GM18519 (cell line): ENCODE measurements at regions not wholly inside any gene's neighbourhood (a gene's known extent, or its start where the extent isn't known, plus 50 kb on each side); places are given as distances from the start of the nearest gene placed in this dataset.

Source experiments
- ATAC-seq: cut with Tn5 transposase; IDR thresholded peaks from one replicate; pipeline ENCODE4 v1.9.1; 2021; ENCODE audit warnings: mild to moderate bottlenecking, moderate library complexity; ENCODE audit not compliant: unreplicated experiment, low FRiP score

DNA sequence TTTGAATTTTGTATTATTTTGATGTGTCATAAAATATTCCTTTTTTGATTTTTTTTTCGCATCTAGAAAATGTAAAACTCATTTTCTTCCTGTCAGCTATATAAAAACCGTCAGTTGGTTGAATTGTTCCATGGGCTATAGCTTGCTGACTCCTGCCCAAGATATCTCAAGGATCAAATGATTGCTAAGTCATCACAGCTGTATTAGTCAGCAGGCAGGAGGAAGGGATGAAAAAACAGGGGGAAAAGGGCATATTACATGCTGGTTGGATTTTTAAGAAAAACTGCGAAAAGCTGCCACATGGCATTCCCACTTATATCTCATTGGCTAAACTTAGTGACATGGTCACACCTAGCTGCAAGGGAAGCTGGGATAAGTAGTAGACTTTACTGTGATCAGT lies 569.9 kb downstream of the BCKDHB start:
- ATAC-seq = no peak

DNA sequence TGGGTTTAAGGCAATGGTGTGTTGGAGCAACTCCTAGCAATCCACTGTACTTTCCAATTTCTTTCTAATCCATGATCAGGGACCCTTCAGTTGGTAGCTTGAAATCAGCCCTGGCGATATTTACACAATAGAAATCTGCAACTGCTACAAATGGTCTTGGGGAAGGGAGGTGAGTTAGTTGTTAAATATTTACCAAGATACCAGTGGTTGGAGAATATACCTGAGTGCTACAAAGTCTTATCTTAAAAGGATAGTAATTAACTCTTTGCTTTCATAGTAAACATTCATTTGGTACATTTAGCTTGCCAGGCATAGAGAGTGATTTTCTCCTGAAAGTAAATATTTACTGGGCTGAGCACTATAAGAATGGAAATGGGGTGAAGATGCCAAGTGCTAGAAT lies 568.2 kb downstream of the BCKDHB start:
- no peak for ATAC-seq

DNA sequence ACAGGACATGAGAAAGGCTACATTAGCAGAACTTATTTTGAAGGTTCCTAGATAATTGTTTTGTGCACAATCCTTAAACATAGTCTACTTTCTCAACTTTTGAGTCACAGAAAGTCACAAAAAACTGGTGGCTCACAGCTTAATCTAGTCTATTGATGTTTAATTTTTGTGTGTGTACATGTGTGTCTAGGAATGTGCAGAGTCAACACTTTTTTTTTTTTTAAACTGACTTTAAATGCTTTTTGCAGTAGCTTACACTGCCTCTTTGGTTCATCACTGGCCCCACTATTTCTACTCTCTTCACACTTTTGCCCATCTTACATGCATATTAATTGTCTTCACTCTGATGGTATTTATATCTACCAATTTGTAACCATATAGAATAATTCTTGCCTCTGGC lies 566.9 kb downstream of the BCKDHB start:
- ATAC-seq = no peak

DNA sequence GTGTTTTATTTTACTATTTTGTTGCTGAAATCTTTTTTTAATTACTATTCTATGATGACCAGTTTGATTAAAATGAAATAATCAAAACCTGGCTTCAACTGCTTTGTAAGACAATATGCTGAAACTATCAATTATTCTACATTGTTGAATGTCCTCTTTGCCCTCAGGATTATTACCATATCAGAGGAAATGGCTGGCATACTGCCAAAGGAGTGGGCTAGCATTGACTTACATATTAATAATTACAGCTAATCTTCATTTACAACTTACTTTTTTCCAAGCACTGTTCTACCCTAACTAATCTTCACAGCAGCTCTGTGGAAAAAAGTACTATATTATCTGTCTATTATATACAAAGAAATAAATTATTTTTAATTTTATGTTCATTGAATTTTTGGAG lies 560.5 kb downstream of the BCKDHB start:
- no peak for ATAC-seq

DNA sequence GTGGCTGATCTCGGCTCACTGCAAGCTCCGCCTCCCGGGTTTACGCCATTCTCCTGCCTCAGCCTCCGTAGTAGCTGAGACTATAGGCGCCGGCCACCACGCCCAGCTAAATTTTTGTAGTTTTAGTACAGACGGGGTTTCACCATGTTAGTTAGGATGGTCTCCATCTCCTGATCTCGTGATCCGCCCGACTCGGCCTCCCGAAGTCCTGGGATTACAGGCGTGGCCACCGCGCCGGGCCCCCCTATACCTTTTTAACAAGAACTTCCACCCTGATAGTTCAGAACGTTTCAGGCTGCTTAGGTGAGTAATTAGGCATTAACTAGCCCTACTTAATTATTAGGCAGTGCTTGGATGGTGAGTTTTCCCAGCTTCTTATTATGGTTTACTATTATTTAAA lies 552.5 kb downstream of the BCKDHB start:
- no peak for ATAC-seq

DNA sequence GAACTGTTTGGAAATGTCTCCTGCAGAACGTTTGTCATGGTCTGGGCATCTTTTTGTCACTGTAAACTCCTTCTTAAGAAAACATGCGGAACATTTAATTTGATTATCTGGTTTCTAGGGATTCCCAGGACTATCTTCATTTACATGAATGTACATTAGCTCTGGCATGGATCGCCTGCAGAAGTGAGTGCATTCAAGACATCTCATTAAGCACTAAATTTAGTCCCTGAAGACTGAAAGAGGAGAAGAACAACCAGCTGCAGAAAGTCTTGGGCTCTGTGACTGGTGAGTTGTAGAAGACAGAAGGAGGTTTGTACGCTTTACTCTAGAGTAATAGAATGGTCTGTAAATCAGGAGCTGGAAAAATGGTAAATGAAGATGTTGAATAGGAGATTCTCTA lies 540.7 kb downstream of the BCKDHB start:
- ATAC-seq = no peak

DNA sequence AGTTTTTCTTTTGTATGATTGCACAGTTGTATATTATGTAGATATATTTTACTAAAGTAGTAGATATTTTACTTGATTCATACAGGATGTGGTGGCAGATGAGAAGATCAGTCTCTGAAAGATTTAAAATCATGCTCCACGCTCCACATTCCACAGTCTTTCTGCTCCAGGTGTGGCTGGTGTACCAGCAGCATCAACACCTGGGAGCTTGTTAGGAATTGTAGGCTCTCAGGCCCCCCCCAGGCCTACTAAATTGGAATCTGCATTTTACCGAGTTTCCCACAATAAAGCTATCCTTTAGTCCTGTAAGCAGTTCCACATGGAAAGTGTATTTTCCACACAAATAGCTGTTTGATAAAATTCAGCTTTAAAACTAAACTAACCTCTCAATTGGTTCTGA lies 537.4 kb downstream of the BCKDHB start:
- ATAC-seq = no peak

DNA sequence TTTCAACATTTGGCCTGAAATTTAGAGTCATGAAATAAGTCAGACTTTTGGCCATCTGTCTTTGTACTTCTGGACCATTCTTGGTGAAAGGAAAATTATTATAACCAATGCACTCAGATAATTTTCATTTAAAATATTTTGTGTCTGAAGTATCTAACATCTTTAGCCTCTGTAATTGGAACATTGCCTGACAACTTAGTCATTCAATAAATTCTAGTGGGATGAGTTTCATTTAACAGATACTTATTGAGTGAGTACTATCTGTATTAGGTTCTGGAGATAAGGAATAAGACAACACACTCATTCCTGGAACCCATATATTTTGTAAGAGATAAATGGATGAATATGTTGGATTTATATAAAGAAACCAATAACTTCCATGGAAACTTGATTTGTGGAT lies 536.0 kb downstream of the BCKDHB start:
- no peak for ATAC-seq

DNA sequence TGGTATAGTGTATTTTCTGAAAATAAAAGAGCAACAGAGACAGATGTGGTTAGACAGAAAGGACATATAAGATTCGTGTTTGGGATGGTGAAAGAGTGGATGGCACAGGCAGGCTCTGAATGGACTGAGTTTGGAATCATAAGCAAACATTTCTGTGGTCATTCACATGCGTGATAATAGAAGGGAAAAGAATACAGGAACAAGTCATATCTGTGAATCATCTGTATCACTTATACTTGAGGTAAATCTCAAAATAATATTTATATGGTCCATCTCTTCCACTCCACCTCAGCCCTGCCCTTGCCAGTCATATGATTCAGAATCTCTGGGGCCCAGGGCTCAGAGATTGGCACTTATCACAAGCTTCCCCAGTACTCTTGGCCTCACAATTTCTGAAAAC lies 535.1 kb downstream of the BCKDHB start:
- no peak for ATAC-seq

DNA sequence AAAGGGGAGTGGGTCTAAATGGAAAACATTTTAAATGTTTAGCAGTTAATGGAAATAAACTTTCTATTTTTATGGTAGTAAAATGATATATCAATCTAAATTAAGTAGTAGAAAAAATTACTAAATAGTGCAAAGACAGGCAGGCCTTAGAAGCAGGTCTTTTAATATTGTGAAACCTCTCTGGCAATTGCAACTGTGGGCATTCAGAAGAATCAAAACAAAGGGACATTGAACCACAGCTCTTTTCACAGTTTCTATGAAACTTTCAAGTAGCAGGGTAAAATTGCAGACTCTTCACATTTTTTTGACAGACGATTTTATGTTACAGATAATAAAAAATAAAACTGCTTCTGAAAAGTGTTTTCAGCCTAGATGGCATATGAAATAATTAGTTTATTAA lies 533.7 kb downstream of the BCKDHB start:
- ATAC-seq = no peak

DNA sequence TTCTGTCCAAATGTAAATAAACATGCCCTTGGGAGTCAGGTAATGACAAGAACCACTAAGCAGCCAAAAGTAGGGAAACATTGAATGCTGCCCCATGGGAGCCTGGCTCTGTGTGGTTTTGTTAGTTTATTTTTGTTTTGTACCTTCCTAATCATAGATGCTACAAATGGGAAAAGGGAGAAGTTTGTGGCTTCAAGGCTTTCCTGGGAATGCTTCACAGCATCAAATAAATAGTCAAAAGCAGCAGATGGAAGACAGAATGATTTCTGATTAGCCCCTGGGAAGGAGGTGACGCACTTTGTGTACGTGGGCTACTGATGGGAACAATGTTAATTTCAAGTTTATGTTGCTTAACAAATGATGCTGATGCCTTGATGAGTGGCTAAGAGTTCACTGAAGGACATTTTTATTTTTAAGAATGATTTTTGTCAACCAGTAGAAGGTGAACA lies 532.7 kb downstream of the BCKDHB start:
- no peak for ATAC-seq

DNA sequence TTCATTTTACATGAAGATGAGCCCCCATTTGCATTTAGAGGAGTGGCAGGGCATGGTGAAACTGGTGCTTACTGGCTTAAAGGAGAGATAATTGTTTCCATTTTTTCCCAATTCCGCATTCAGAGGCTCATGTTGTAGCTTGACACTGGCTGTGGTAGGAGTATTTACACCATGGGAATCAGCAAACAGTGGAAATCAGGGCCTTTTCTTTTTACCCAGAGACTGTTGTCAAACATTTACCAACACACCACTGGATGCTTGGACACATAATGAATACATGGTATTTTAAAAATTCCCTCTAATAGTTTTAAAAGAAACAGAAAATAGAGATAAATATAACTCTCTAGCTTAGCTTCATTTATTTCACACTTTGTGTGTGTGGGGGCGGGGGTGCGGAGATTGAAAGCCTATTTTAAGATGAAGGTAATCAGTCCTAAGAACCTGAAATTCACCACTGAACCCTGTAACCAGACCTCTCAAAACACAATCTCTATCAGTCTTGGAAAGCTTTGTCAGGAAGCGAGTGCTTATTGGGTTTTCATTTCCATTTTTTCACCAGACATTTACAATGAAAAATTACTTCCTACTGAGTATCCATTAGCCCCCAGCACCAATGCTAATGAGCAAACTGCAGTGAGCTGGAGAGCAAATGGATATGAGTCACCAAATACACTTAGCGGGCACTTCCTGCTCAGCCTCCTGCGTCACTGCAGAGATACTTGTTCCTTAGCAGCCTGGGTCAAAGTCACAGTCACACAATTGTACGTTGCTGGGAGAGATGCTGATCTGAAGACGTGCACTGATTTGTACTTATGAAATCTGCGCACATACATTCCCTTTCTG lies 532.0 kb downstream of the BCKDHB start:
- no peak for ATAC-seq

DNA sequence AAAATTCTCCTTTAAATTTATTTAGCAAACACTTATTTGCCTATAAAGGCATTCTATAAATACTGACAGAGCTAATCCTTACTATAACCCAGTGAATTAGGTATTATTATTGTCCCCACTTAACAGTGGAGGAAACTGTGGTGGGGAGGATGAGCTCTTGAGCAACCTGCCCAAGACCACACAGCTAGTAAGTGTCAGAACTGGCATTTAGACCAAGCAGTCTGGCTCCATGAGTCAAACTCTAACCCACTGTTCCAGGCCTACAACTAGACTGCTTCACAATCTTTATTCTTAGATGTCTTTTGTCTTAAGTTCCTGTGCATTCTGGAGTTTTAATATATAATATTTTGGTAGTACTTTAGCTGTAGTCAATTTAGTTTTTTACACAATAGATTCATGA lies 530.8 kb downstream of the BCKDHB start:
- ATAC-seq = no peak

DNA sequence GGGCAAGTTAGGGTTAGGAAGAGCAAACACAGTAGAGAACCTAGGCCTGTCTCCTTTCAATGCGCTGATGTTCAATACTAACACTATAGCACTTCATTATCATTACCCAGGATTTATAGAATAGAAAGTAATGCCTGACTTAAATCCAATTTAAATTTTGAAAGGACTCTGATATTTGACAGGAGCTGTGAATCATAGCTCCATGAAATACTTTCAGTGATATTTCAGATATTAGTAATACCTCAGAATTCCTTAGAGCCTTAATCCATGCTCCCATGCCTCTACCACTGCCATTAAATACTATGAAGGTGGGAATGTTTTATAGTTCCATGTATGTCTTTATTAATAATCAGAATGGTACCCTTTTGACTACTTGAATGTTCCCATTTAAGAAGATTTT lies 530.2 kb downstream of the BCKDHB start:
- ATAC-seq = no peak

DNA sequence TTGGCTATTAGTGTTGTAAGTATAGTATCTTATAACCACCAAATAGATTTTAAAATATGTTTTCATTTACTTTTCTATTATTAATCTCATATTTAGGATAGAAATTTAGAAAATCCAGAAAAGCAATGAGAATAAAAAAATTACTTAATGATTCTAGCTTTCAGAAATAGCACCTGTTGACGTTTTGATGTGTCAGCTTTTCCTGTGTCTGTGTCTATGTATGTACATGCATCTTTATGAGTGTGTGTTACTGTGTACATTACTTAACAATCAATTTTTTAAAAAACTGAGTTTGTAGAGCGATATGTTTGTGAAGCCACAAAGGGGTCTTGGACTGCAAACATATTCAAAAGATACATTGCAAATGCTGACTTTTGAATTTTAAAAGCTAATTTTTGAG lies 526.9 kb downstream of the BCKDHB start:
- ATAC-seq = no peak

DNA sequence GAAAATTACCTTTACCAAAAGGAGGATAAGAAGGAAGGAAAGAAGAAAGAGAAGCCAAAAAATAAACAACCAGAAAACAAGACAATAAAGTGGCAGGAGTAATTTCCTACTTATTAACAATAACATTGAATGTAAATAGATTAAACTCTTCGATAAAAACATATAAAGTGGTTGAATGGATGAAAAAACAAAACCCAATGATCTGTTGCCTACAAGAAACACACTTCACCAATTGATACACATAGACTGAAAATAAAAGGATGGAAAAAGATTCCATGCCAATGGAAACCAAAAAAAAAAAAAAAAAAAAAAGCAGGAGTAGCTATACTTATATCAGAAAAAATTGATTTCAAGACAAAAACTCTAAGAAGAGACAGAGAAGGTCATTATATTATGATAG lies 518.9 kb downstream of the BCKDHB start:
- no peak for ATAC-seq

DNA sequence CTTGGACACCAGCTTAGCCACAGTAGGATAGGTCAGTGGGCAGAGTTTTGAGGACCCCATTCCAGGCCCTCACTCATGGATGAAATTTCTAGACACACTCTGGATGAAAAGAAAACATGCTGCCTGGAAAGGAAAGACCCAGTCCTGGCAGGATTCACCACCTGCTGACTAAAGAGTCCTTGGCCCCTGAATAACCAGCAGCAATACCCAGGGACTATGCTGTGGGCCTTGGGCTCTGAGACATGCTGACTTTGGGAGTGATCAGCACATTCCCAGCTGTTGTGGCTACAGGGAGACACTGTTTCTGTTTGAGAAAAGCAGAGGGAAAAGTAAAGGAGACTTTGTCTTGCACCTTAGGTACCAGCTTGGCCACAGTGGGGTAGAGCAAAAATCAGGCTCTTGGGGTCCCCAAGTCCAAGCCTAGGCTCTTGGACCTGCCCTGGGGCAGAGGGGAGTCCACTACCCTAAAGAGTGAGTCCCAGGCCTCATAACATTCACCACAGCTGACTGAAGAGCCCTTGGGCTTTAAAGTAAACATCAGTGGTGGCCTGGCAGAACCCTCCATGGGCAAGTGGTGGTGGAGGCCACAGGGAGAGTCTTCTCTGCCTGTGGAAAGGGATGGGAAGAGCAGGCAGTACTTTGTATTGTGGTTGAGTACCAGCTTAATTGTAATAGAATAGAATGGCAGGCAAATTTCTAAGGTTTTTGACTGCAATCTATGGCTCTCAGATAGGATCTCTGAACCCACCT lies 516.8 kb downstream of the BCKDHB start:
- ATAC-seq = no peak

DNA sequence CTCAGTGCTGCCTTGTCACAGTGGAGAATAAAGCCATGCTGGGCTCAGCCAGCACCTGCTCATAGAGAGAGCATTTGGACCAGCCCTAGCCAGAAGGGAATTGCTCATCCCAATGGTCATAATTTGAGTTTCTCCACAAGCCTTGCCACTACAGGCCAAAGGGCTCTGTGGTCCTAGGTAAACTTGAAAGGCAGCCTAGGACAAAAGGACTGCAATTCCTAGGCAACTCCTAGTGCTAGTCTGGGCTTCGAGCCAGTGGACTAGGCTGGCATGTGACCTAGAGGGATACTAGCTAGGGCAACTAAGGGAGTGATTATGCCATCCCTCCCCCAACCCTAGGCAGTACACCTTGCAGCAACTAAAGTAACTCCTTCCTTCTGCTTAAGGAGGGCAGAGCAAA lies 516.2 kb downstream of the BCKDHB start:
- ATAC-seq = no peak

DNA sequence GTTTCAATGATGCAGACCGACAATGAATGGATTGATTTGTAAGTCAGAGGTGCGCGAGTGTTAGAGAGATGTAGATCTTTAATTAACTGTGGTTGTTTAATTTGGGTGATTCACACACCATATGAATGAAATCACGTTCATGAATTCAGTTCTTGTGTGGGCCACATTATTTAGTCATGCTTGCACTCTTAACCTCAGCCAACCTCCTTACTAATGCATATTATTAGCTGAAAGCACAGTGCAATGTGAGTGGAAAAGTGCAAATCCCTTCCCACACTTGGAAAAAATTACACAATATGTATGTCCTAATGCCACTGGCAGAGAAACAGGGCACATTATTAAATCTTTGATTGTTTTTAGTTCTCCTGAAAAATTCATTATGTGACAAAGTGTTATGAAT lies 512.5 kb downstream of the BCKDHB start:
- no peak for ATAC-seq

DNA sequence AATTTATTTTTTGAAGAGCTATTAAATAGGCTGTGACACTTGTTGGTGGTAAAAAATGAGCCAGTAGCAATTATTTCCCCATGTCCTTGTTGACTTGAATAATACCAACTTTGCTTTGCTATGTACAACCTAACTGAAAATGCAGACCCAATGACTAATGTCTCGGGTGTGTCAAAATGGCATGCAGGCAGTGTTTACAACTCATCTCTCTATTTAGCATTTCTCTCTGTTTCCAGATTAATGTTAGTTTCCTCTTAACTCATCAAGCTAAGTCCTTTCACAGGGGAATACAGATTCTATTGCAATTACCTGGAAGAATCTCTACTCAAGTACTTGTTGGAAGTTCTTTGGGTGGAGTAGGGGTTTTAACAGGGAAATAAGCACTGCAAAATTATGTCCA lies 504.4 kb downstream of the BCKDHB start:
- ATAC-seq = no peak

DNA sequence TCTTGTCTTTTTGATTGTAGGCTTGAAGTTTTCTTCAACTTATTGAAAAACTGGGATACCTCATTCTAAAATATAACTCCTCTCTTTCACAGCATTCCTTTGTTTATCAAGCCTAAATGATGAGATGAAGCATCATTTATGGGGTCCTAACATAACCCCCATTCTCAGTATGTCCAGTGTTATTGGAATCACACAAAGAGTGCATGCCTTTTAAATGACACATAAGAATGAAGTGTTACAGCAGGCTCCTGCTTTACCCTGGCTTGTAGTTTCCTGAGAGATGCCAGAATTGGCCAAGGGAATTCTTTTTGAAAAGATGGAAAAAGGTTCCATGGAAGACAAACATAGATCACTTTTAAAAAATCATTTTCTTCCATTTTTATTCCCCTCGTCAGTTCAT lies 502.4 kb downstream of the BCKDHB start:
- ATAC-seq = no peak

DNA sequence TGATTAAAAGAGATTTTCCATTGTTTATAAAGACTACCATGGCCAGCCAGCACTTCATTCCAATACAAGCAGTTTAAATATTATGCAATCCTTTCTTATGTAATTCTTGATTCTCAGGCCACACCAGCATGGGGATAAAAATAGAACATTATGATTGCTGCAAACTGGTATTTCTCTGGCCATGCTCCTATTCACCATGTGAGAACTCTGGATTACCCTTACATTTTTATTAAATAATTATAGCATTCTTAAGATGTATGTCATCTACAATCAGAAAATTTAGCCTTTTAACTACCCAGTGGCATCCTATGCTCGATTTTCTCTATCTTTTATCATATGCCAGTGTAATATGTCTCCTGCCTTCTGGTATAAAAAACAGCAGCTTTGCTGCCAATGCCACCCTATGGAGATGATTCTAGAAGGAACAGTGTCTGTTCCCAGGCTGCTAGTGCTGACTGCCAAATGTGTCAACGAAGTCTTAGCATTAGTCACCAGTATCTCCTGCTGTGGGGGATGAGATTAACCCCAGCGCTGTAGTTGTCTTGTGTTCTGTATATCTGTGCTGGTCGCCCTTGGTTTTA lies 501.4 kb downstream of the BCKDHB start:
- ATAC-seq = no peak
